Hepatocyte (in vitro differentiated cells): ENCODE measurements at regions not wholly inside any gene's neighbourhood (a gene's known extent, or its start where the extent isn't known, plus 50 kb on each side); places are given as distances from the start of the nearest gene placed in this dataset.

Source experiments
- DNase-seq: peaks from one replicate; pipeline ENCODE4 v3.0.0-alpha.2; 2016; ENCODE audit warnings: low spot score
- H2AFZ ChIP-seq: fragments of 200-600 bp; sonication (generic); 2 replicates; pipeline ENCODE4 v1.6.0; 2016; ENCODE audit warnings: antibody characterized with exemption, mild to moderate bottlenecking
- H3K27ac ChIP-seq: fragments of 200-600 bp; sonication (generic); 2 replicates; pipeline ENCODE4 v1.5.1; 2016; ENCODE audit warnings: mild to moderate bottlenecking
- H3K27me3 ChIP-seq: fragments of 200-600 bp; sonication (generic); 2 replicates; pipeline ENCODE4 v1.6.1; 2016
- H3K36me3 ChIP-seq: fragments of 200-600 bp; sonication (generic); replicated peaks from 2 replicates; pipeline ENCODE4 v1.5.1; 2016; ENCODE audit warnings: low read depth; ENCODE audit not compliant: insufficient read depth
- H3K4me1 ChIP-seq: fragments of 200-600 bp; sonication (generic); 2 replicates; pipeline ENCODE4 v1.5.1; 2016; ENCODE audit warnings: mild to moderate bottlenecking, moderate library complexity; ENCODE audit not compliant: insufficient read depth
- H3K4me2 ChIP-seq: fragments of 200-600 bp; sonication (generic); 2 replicates; pipeline ENCODE4 v1.6.0; 2016
- H3K4me3 ChIP-seq: fragments of 200-600 bp; sonication (generic); 2 replicates; pipeline ENCODE4 v1.5.1; 2016; ENCODE audit warnings: mild to moderate bottlenecking
- H3K79me2 ChIP-seq: fragments of 200-600 bp; sonication (generic); 2 replicates; pipeline ENCODE4 v1.6.0; 2017; ENCODE audit warnings: mild to moderate bottlenecking
- H3K9me2 ChIP-seq: fragments of 200-600 bp; sonication (generic); replicated peaks from 2 replicates; pipeline ENCODE4 v1.6.0; 2017; ENCODE audit warnings: mild to moderate bottlenecking; ENCODE audit not compliant: insufficient read depth
- H3K9me3 ChIP-seq: fragments of 200-600 bp; sonication (generic); 2 replicates; pipeline ENCODE4 v1.5.1; 2016; ENCODE audit warnings: low read depth, mild to moderate bottlenecking
- H4K20me1 ChIP-seq: fragments of 200-600 bp; sonication (generic); 2 replicates; pipeline ENCODE4 v1.6.0; 2016; ENCODE audit warnings: mild to moderate bottlenecking; ENCODE audit not compliant: insufficient read depth, poor library complexity, severe bottlenecking
- EZH2 ChIP-seq: fragments of 200-600 bp; sonication (generic); IDR thresholded peaks from 2 replicates; pipeline ENCODE4 v1.6.1; 2016; ENCODE audit warnings: antibody characterized with exemption, mild to moderate bottlenecking, borderline replicate concordance
- EZH2phosphoT487 ChIP-seq: fragments of 200-600 bp; sonication (generic); IDR thresholded peaks from one replicate; pipeline ENCODE4 v1.6.1; 2018; ENCODE audit warnings: antibody characterized with exemption, mild to moderate bottlenecking, low read depth, moderate library complexity; ENCODE audit not compliant: unreplicated experiment, severe bottlenecking
- WGBS: methylation state at CpG from one replicate; pipeline ENCODE4 v1.1.6; 2016; ENCODE audit warnings: low lambda C conversion rate; ENCODE audit errors: missing lambda C conversion rate; 5-methylcytosine and 5-hydroxymethylcytosine counted together
- TF ChIP-seq, protein P1 (sequence below): fragments of 200-600 bp; sonication (generic); IDR thresholded peaks from 2 replicates; pipeline ENCODE4 v1.5.1; 2016; ENCODE audit warnings: antibody characterized with exemption, mild to moderate bottlenecking; ENCODE audit not compliant: poor library complexity

DNA sequence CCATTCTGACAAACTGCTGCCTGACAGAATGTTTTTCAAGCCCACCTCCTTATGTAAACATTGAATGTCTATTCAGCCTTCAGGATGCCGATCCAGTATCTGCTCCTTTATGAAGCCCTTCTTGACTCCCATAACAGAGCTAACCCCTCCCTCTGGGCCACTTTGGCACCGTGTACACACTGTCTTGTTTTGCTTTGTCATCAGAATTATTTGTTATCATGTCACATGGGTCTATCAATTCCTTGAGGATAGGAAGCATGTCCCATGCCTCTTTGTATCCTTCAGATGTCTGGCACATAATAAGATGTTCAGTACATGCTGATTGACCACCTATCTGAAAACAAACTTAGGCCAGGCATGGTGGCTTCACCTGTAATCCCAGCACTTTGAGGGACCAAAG, 92.3 kb downstream of the PRLHR start:
- Histone ChIP-seq H3K79me2 (no peaks in the 10 kb centered on the region), H4K20me1 (no peaks in the 10 kb centered on the region), H3K36me3 (no peaks in the 10 kb centered on the region), H3K4me1 (no peaks in the 10 kb centered on the region), H3K27ac (no peak overlapping the region), H3K9me3 (no peaks in the 10 kb centered on the region), H3K4me2 (no peak overlapping the region), H2AFZ (no peak overlapping the region), H3K4me3 (no peak overlapping the region), H3K9me2 (no peaks in the 10 kb centered on the region), H3K27me3 (no peaks in the 10 kb centered on the region)
- TF ChIP-seq EZH2phosphoT487 = no peak
- WGBS = 69% methylated on average over 2 of the region's 2 CpGs
- DNase-seq = no peak

- H3K36me3 ChIP-seq = no peaks in the 10 kb centered on the region
- no peak overlapping the region for H2AFZ ChIP-seq
- 74% methylated on average over 9 of the region's 9 CpGs for WGBS
- DNase-seq = peak; percentile 50
- no peak overlapping the region for H3K4me3 ChIP-seq
- H4K20me1 ChIP-seq = no peaks in the 10 kb centered on the region
- no peaks in the 10 kb centered on the region for H3K79me2 ChIP-seq
- H3K9me2 ChIP-seq = no peaks in the 10 kb centered on the region
- H3K4me1 ChIP-seq = no peaks in the 10 kb centered on the region
- no peak overlapping the region for H3K4me2 ChIP-seq
- no peak overlapping the region for H3K27ac ChIP-seq
- no peaks in the 10 kb centered on the region for H3K27me3 ChIP-seq
- TF ChIP-seq, protein P1, sequence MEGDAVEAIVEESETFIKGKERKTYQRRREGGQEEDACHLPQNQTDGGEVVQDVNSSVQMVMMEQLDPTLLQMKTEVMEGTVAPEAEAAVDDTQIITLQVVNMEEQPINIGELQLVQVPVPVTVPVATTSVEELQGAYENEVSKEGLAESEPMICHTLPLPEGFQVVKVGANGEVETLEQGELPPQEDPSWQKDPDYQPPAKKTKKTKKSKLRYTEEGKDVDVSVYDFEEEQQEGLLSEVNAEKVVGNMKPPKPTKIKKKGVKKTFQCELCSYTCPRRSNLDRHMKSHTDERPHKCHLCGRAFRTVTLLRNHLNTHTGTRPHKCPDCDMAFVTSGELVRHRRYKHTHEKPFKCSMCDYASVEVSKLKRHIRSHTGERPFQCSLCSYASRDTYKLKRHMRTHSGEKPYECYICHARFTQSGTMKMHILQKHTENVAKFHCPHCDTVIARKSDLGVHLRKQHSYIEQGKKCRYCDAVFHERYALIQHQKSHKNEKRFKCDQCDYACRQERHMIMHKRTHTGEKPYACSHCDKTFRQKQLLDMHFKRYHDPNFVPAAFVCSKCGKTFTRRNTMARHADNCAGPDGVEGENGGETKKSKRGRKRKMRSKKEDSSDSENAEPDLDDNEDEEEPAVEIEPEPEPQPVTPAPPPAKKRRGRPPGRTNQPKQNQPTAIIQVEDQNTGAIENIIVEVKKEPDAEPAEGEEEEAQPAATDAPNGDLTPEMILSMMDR = no peak
- TF ChIP-seq EZH2phosphoT487 (no peak), EZH2 (no peak)
- H3K9me3 ChIP-seq = no peaks in the 10 kb centered on the region
These were observed 93.6 kb downstream of the PRLHR start for GRCh38 chr10:118501637-118502440.

- no peaks in the 10 kb centered on the region for H3K9me3 ChIP-seq
- H2AFZ ChIP-seq = no peak overlapping the region
- H3K9me2 ChIP-seq = no peaks in the 10 kb centered on the region
- no peaks in the 10 kb centered on the region for H3K79me2 ChIP-seq
- no peaks in the 10 kb centered on the region for H4K20me1 ChIP-seq
- no peak overlapping the region for H3K4me3 ChIP-seq
- no peaks in the 10 kb centered on the region for H3K36me3 ChIP-seq
- 87% methylated on average over 6 of the region's 6 CpGs for WGBS
- no peak overlapping the region for H3K4me2 ChIP-seq
- H3K27me3 ChIP-seq = no peaks in the 10 kb centered on the region
- no peak for DNase-seq
- no peak overlapping the region for H3K27ac ChIP-seq
- TF ChIP-seq EZH2phosphoT487 (no peak), EZH2 (no peak)
- TF ChIP-seq, protein P1 = no peak
- peaks cover 3% of the 10 kb centered on the region for H3K4me1 ChIP-seq
These were observed 94.3 kb downstream of the PRLHR start for GRCh38 chr10:118501171-118501570.

DNA sequence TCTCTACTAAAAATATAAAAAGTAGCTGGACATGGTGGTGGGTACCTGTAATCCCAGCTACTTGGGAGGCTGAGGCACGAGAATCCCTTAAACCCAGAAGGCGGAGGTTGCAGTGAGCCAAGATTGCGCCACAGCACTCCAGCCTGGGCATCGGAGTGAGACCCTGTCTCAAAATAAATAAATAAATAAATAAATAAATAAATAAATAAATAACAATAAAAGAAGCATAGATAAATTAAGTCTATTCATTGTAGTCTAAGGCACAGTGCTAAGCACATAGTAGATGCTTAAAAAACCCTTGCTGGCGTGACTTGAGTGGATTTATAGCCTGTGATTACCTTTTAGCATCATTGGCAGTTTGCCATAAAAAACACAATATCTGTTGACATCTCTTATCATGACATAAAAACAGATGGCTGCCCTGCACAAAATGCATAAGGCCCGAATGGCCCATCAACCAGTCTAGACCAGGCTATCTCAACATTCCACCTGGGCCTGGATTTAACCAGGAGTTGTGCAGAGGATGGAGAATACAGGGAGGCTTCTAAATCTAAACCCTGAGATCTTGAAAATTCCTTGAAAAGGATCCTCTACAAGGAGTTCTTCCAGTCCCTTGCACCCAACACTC, 94.9 kb downstream of the PRLHR start:
- Histone ChIP-seq H3K36me3 (no peaks in the 10 kb centered on the region), H3K9me3 (no peaks in the 10 kb centered on the region), H3K9me2 (no peaks in the 10 kb centered on the region), H3K79me2 (no peaks in the 10 kb centered on the region), H4K20me1 (no peaks in the 10 kb centered on the region), H3K27me3 (no peaks in the 10 kb centered on the region), H2AFZ (no peak overlapping the region), H3K4me3 (no peak overlapping the region), H3K27ac (no peak overlapping the region), H3K4me2 (no peak overlapping the region), H3K4me1 (peaks cover 6% of the 10 kb centered on the region)
- 77% methylated on average over 6 of the region's 6 CpGs for WGBS
- DNase-seq = no peak
- TF ChIP-seq, protein P1 = no peak
- TF ChIP-seq EZH2 (no peak), EZH2phosphoT487 (no peak)
